ENCODE measurements at regions not wholly inside any gene's neighbourhood (a gene's known extent, or its start where the extent isn't known, plus 50 kb on each side); places are given as distances from the start of the nearest gene placed in this dataset.

DNA sequence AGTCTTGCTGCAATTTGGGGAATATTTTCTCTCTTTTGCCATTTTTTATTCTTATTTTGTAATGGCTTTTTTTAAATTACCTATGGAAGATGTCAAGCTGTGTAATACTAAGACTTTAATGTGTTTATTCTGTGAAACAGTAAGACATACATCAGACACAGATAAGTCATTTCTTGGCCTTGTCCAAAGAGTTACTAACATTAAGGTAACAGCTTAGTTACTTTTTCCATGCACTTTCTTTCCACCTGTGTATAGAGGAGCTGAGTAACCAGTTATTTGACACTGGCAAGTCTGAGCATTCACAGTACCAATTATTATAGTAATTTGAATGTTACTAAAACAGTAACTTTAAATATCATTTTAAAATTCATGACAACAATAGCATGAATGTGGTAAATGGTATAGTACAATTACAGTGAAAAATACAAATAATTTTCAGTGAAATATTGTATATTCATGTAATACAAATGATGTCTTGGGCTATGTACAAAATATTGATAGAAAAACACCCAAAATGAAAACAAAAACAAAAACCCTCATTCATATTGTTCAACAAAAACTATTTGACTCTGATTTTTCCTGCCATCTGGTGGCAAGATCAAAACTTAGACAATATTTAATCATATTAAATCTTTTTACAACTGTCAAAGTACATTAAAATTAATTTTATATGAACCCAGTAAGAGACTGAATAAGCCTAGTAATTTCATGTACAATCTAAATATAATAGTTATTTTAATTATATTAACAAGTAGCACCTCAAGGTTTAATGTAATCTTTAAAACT, 259.8 kb upstream of the SEMA3A start:
- H3K36me3 ChIP-seq (ENCODE audit: control insufficient read depth, insufficient read depth, low read length) = no peaks in the 10 kb centered on the region
- H3K4me3 ChIP-seq (ENCODE audit: low read depth, low read length) = no peak overlapping the region
- H3K9me3 ChIP-seq (ENCODE audit: control insufficient read depth, insufficient read depth, low read length) = no peaks in the 10 kb centered on the region
- H3K4me1 ChIP-seq (ENCODE audit: control insufficient read depth, insufficient read depth, low read length) = peaks cover 9% of the 10 kb centered on the region
- no peak overlapping the region for H3K27ac ChIP-seq (ENCODE audit: low read depth, low read length)
- H3K9ac ChIP-seq (ENCODE audit: low read depth, low read length) = no peak overlapping the region
- no peaks in the 10 kb centered on the region for H3K27me3 ChIP-seq (ENCODE audit: control insufficient read depth, insufficient read depth, low read length)

DNA sequence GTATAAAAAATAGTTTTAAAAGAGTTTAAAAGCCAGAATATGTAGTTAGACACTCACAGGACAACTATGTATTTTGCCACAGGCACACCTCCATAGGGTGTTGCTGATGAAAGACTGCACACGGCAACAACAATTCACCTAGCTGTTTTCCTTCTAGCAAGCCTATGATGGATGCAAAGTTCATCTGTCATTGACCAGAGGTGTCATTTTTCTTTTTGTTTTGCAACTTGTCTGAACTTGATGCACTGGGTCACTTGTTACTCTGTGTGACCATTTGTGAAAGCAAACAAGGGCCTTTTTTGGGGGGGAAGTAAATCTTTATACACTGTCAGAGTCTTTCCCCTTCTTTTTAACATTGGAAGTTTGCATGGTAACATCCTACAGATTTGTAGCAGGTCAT, 258.0 kb upstream of the SEMA3A start:
- no peak overlapping the region for H3K27ac ChIP-seq (ENCODE audit: low read depth, low read length)
- H3K4me1 ChIP-seq (ENCODE audit: control insufficient read depth, insufficient read depth, low read length) = peaks cover 9% of the 10 kb centered on the region
- H3K27me3 ChIP-seq (ENCODE audit: control insufficient read depth, insufficient read depth, low read length) = no peaks in the 10 kb centered on the region
- no peaks in the 10 kb centered on the region for H3K9me3 ChIP-seq (ENCODE audit: control insufficient read depth, insufficient read depth, low read length)
- no peak overlapping the region for H3K9ac ChIP-seq (ENCODE audit: low read depth, low read length)
- H3K4me3 ChIP-seq (ENCODE audit: low read depth, low read length) = no peak overlapping the region
- H3K36me3 ChIP-seq (ENCODE audit: control insufficient read depth, insufficient read depth, low read length) = no peaks in the 10 kb centered on the region

DNA sequence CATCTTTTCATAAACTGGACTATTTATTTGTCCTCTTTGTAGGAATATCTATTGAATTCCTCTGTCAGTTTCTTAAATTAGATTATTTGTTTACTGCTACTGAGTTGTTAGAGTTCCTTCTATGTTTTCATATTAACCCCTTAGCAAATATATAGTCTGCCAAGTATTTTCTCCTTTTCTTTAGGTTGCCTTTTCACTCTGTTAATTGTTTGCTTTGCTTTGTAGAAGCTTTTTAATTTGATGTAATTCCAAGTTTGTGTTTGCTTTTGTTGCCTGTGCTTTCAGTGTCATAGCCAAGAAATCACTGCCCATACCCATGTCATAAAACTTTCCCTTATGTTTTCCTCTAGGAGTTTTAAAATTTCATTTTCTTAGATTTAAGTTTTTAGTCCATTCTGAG, 256.2 kb upstream of the SEMA3A start:
- Histone ChIP-seq H3K4me1 (ENCODE audit: control insufficient read depth, insufficient read depth, low read length) (peaks cover 9% of the 10 kb centered on the region), H3K27me3 (ENCODE audit: control insufficient read depth, insufficient read depth, low read length) (no peaks in the 10 kb centered on the region), H3K9ac (ENCODE audit: low read depth, low read length) (no peak overlapping the region), H3K27ac (ENCODE audit: low read depth, low read length) (no peak overlapping the region), H3K36me3 (ENCODE audit: control insufficient read depth, insufficient read depth, low read length) (no peaks in the 10 kb centered on the region), H3K4me3 (ENCODE audit: low read depth, low read length) (no peak overlapping the region), H3K9me3 (ENCODE audit: control insufficient read depth, insufficient read depth, low read length) (no peaks in the 10 kb centered on the region)

DNA sequence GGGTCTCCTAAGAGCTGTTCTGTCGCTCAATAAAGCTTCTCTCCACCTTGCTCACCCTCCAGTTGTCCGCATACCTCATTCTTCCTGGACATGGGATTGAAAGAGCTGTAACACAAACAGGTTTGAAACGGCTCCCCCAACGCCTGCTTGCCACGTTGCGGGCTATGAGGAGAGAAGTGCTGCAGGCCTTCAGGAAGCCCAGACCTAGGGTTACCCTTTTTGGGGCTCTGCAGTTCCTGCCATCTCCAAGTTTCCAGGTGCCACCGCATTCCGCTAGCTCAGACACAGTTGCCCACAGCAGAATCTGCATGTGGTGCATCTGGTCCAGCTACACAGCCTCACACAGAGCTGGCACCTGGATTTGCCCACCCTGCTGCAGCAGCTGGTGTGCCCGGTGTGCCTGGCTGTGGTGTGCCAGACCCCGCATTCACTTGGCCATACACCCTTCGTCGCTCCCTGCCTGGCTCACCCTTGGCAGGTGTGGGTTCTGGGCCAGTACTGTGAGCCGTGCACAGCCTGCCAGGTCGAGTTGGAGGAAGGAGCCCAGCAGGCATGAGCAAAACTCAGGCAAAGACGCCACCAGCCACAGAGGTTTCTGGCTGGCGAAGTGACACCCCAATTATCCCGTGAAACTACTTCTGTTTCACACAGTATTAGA, 253.2 kb upstream of the SEMA3A start:
- Histone ChIP-seq H3K4me1 (ENCODE audit: control insufficient read depth, insufficient read depth, low read length) (no peaks in the 10 kb centered on the region), H3K4me3 (ENCODE audit: low read depth, low read length) (no peak overlapping the region), H3K36me3 (ENCODE audit: control insufficient read depth, insufficient read depth, low read length) (no peaks in the 10 kb centered on the region), H3K27me3 (ENCODE audit: control insufficient read depth, insufficient read depth, low read length) (no peaks in the 10 kb centered on the region), H3K9me3 (ENCODE audit: control insufficient read depth, insufficient read depth, low read length) (no peaks in the 10 kb centered on the region), H3K27ac (ENCODE audit: low read depth, low read length) (no peak overlapping the region), H3K9ac (ENCODE audit: low read depth, low read length) (no peak overlapping the region)

DNA sequence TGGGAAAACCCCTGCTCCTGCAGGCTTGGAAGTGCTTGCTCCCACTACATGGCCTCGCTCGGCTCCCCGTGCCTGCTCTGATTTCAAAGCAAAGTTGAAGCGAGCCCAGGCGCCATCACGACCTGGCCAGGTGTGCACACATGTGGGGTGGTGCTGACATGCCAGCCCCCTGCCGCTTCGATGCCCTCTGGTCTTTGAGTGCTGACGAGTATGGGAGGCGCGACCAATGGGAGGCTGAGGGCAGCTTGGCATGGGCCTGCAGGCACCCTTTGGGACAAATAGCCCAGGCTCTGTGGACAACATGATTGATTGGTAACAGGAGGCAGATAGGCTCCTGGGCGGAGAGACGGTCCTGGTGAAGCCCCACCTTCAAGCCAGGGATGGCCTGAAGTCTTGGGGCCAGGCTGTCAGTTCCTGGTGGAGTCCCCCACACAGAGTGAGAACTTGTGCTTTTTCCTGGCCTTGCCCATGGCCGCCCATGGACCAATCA, 252.4 kb upstream of the SEMA3A start:
- no peak overlapping the region for H3K27ac ChIP-seq (ENCODE audit: low read depth, low read length)
- H3K9ac ChIP-seq (ENCODE audit: low read depth, low read length) = no peak overlapping the region
- no peaks in the 10 kb centered on the region for H3K27me3 ChIP-seq (ENCODE audit: control insufficient read depth, insufficient read depth, low read length)
- no peaks in the 10 kb centered on the region for H3K4me1 ChIP-seq (ENCODE audit: control insufficient read depth, insufficient read depth, low read length)
- H3K9me3 ChIP-seq (ENCODE audit: control insufficient read depth, insufficient read depth, low read length) = no peaks in the 10 kb centered on the region
- H3K4me3 ChIP-seq (ENCODE audit: low read depth, low read length) = no peak overlapping the region
- H3K36me3 ChIP-seq (ENCODE audit: control insufficient read depth, insufficient read depth, low read length) = no peaks in the 10 kb centered on the region

DNA sequence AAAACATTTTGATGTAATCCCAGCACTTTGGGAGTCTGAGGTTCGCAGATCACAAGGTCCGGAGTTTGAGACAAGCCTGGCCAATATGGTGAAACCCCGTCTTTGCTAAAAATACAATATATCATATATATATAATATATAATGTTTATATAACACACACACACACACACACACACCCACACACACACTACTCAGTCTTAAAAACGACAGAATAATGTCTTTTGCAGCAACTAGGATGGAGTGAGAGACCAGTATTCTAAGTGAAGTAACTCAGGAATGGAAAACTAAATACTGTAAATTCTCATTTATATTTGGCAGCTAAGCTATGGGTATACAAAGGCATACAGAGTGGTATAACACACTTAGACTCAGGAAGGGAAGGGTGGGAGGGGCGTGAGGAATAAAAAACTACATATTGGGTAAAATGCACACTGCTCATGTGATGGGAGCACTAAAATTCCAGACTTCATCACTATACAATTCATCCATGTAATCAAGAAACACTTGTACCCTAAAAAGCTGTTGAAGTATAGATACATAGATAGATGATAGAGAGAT, 231.2 kb upstream of the SEMA3A start:
- H3K27me3 ChIP-seq (ENCODE audit: control insufficient read depth, insufficient read depth, low read length) = no peaks in the 10 kb centered on the region
- H3K4me1 ChIP-seq (ENCODE audit: control insufficient read depth, insufficient read depth, low read length) = no peaks in the 10 kb centered on the region
- no peaks in the 10 kb centered on the region for H3K36me3 ChIP-seq (ENCODE audit: control insufficient read depth, insufficient read depth, low read length)
- H3K27ac ChIP-seq (ENCODE audit: low read depth, low read length) = no peak overlapping the region
- no peak overlapping the region for H3K4me3 ChIP-seq (ENCODE audit: low read depth, low read length)
- H3K9me3 ChIP-seq (ENCODE audit: control insufficient read depth, insufficient read depth, low read length) = no peaks in the 10 kb centered on the region
- no peak overlapping the region for H3K9ac ChIP-seq (ENCODE audit: low read depth, low read length)

DNA sequence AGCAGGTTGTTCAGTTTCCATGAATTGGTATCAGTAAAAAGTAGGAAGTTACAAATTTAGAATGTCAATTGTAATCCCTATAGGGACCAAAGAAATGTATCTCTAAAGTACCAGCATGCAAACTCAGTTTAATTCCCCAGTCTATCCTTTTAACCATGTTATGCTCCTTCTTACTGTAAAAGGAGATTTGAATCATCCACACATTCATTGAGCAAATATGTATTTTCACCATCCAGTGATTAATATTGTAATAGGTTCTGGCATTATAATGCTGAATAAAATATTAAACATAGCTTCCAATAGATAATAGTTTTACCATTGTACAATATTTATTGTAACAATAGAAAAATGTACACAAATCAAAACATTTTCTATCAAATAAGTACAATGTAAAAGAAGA, 228.2 kb upstream of the SEMA3A start:
- H3K36me3 ChIP-seq (ENCODE audit: control insufficient read depth, insufficient read depth, low read length) = no peaks in the 10 kb centered on the region
- H3K27me3 ChIP-seq (ENCODE audit: control insufficient read depth, insufficient read depth, low read length) = no peaks in the 10 kb centered on the region
- no peak overlapping the region for H3K4me3 ChIP-seq (ENCODE audit: low read depth, low read length)
- no peak overlapping the region for H3K27ac ChIP-seq (ENCODE audit: low read depth, low read length)
- H3K9ac ChIP-seq (ENCODE audit: low read depth, low read length) = no peak overlapping the region
- no peaks in the 10 kb centered on the region for H3K9me3 ChIP-seq (ENCODE audit: control insufficient read depth, insufficient read depth, low read length)
- no peaks in the 10 kb centered on the region for H3K4me1 ChIP-seq (ENCODE audit: control insufficient read depth, insufficient read depth, low read length)

DNA sequence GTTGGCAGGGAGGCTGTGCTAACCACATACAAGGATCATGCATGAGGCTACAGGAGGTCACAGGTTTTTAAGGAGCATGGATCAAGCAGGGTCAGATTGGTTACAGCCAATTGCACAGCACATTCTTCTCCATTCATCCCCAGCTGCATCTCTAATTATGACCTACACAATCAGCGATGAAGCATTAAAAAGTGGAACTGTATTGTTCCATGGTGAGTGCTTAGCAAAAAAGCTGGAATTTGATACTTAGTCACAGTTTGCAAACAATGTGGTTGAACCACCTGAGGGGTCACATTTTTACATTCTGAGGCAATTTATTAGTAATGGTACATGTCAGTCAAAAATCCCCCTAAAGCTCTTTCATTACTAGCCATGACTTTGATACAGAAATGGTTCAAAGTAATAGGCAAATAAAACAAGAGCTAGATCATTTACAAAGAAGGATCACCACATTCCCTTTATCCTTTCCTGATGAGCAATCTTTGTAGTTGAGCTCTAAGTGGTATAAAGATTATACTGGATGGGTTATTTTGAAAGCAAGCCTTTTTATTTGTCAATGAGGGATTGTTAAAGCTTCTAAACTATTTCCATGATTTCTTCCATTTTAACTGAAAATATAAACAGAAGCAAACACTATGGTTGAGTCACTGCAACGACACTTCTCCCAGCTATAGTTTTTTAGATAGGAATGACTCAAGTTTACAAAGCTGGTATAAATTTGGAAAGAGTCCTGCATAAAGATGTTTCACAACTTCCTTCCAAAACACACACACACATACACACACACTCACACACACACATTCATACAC, 217.8 kb upstream of the SEMA3A start:
- Histone ChIP-seq H3K9ac (ENCODE audit: low read depth, low read length) (no peak overlapping the region), H3K27ac (ENCODE audit: low read depth, low read length) (no peak overlapping the region), H3K36me3 (ENCODE audit: control insufficient read depth, insufficient read depth, low read length) (no peaks in the 10 kb centered on the region), H3K9me3 (ENCODE audit: control insufficient read depth, insufficient read depth, low read length) (peaks cover 6% of the 10 kb centered on the region), H3K27me3 (ENCODE audit: control insufficient read depth, insufficient read depth, low read length) (no peaks in the 10 kb centered on the region), H3K4me1 (ENCODE audit: control insufficient read depth, insufficient read depth, low read length) (no peaks in the 10 kb centered on the region), H3K4me3 (ENCODE audit: low read depth, low read length) (no peak overlapping the region)

DNA sequence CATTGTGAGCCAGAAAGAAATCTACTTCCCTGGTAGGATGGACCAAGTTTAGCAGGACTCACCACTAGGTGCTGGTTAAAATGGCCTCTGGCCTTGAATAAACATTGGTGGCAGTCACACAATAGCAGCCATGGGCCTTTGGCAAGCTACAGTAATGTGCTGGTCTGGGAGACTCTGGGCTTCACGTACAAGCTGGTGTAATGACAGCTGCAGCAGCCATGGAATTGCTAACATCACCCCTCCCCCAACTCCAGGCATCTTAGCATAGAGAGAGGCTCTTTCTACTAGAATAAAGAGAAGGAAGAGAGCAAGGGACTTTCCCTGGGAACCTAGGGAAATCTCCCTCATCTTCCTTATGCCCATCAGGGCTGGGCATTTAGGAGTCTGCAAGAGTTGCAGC, 205.1 kb upstream of the SEMA3A start:
- Histone ChIP-seq H3K9me3 (ENCODE audit: control insufficient read depth, insufficient read depth, low read length) (peaks cover 17% of the 10 kb centered on the region), H3K27me3 (ENCODE audit: control insufficient read depth, insufficient read depth, low read length) (no peaks in the 10 kb centered on the region), H3K9ac (ENCODE audit: low read depth, low read length) (no peak overlapping the region), H3K36me3 (ENCODE audit: control insufficient read depth, insufficient read depth, low read length) (no peaks in the 10 kb centered on the region; the same call in 1 of the 2 replicates), H3K27ac (ENCODE audit: low read depth, low read length) (no peak overlapping the region), H3K4me3 (ENCODE audit: low read depth, low read length) (no peak overlapping the region), H3K4me1 (ENCODE audit: control insufficient read depth, insufficient read depth, low read length) (no peaks in the 10 kb centered on the region)

DNA sequence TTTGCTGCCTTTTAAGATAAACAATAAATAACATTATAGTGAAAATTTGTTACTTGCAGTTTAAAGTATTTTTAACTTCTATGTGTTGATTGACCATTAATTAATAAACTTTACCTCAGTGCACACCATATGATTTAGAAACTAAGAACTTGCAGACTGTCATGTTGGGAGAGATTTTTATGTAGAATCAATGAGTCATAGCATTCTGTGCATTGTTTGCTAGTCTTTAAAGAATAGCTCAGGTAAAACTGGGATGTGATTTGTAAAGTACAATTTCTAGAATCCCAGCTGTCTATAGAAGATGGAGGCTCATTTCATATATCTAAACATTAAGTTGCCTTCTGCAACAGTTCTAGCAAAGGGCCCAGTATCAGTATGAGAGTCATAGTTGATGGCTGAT, 199.6 kb upstream of the SEMA3A start:
- Histone ChIP-seq H3K27me3 (ENCODE audit: control insufficient read depth, insufficient read depth, low read length) (no peaks in the 10 kb centered on the region), H3K9me3 (ENCODE audit: control insufficient read depth, insufficient read depth, low read length) (no peaks in the 10 kb centered on the region), H3K36me3 (ENCODE audit: control insufficient read depth, insufficient read depth, low read length) (no peaks in the 10 kb centered on the region), H3K9ac (ENCODE audit: low read depth, low read length) (no peak overlapping the region), H3K27ac (ENCODE audit: low read depth, low read length) (no peak overlapping the region), H3K4me1 (ENCODE audit: control insufficient read depth, insufficient read depth, low read length) (no peaks in the 10 kb centered on the region), H3K4me3 (ENCODE audit: low read depth, low read length) (no peak overlapping the region)
